ENCODE measurements at regions not wholly inside any gene's neighbourhood (a gene's known extent, or its start where the extent isn't known, plus 50 kb on each side); places are given as distances from the start of the nearest gene placed in this dataset.

- DNase-seq (ENCODE audit: low spot score), result no peak
- no peaks in the 10 kb centered on the region for H3K4me1 Mint-ChIP-seq (ENCODE audit: low read depth)
- peaks cover 12% of the 10 kb centered on the region for H3K27me3 Mint-ChIP-seq (ENCODE audit: low read depth)
Observed at GRCh38 chr1:29983321-29983720, 740.1 kb downstream of the MATN1 start.

GRCh38 chr1:29981586-29982239, 741.7 kb downstream of the MATN1 start:
- no peak for DNase-seq (ENCODE audit: low spot score)
- H3K27me3 Mint-ChIP-seq (ENCODE audit: low read depth), result peaks cover 6% of the 10 kb centered on the region
- H3K27ac Mint-ChIP-seq (ENCODE audit: unreplicated experiment), result no peak overlapping the region
- no peak overlapping the region for H3K4me3 Mint-ChIP-seq (ENCODE audit: unreplicated experiment)
- peaks cover 15% of the 10 kb centered on the region for H3K9me3 Mint-ChIP-seq (ENCODE audit: low read depth)
- H3K36me3 Mint-ChIP-seq (ENCODE audit: low read depth), result peaks cover 2% of the 10 kb centered on the region
- TF ChIP-seq, protein P1, sequence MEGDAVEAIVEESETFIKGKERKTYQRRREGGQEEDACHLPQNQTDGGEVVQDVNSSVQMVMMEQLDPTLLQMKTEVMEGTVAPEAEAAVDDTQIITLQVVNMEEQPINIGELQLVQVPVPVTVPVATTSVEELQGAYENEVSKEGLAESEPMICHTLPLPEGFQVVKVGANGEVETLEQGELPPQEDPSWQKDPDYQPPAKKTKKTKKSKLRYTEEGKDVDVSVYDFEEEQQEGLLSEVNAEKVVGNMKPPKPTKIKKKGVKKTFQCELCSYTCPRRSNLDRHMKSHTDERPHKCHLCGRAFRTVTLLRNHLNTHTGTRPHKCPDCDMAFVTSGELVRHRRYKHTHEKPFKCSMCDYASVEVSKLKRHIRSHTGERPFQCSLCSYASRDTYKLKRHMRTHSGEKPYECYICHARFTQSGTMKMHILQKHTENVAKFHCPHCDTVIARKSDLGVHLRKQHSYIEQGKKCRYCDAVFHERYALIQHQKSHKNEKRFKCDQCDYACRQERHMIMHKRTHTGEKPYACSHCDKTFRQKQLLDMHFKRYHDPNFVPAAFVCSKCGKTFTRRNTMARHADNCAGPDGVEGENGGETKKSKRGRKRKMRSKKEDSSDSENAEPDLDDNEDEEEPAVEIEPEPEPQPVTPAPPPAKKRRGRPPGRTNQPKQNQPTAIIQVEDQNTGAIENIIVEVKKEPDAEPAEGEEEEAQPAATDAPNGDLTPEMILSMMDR (IDR thresholded peaks at IDR 0.05), result no peak
- H3K4me1 Mint-ChIP-seq (ENCODE audit: low read depth), result no peaks in the 10 kb centered on the region

More at GRCh38 chr1:29983321-29983720, 740.1 kb downstream of the MATN1 start:
- peaks cover 4% of the 10 kb centered on the region for H3K9me3 Mint-ChIP-seq (ENCODE audit: low read depth)
- H3K27ac Mint-ChIP-seq (ENCODE audit: unreplicated experiment), result no peak overlapping the region
- TF ChIP-seq, protein P1 (IDR thresholded peaks at IDR 0.05), result no peak
- H3K36me3 Mint-ChIP-seq (ENCODE audit: low read depth), result no peaks in the 10 kb centered on the region
- no peak overlapping the region for H3K4me3 Mint-ChIP-seq (ENCODE audit: unreplicated experiment)

- Mint-ChIP-seq H3K4me1 (ENCODE audit: low read depth) (peaks cover 8% of the 10 kb centered on the region), H3K27ac (ENCODE audit: unreplicated experiment) (no peak overlapping the region), H3K4me3 (ENCODE audit: unreplicated experiment) (no peak overlapping the region), H3K27me3 (ENCODE audit: low read depth) (peaks cover 6% of the 10 kb centered on the region), H3K9me3 (ENCODE audit: low read depth) (peaks cover 20% of the 10 kb centered on the region), H3K36me3 (ENCODE audit: low read depth) (peaks cover 2% of the 10 kb centered on the region)
- TF ChIP-seq, protein P1 (IDR thresholded peaks at IDR 0.05), result no peak
- DNase-seq (ENCODE audit: low spot score), result no peak
Observed at GRCh38 chr1:29977550-29977949, 741.2 kb downstream of the PTPRU start.

DNA sequence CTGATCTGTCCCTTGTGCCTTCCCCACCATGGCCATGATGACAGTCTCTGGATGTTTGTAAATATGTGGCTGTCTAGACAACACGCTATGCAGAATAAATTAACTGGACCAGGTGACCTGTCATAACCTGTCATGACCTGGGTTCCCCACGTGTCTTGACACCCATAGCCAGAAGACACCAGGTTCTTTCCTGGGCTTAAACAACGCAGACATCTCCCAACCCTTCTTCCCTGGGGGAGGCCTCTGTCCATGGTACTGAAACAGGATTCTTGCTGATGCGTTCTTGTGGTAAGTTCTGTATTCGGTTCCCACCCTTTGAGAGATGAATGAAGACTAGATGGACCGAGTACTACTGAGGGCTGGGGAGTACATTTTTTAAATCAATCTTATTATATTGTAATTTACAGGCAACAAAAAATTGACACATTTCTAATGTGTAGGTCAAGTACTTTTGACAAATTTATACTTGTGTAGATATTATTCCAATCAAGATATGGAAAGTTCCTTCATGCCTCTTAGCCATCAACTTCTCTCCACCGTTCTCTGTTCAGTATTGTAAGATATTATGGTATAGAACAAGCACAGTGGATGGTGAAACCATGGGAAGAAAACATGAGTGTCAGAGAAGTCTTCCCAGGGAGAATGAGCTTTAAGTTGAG, 738.8 kb downstream of the PTPRU start:
- no peak overlapping the region for H3K4me3 Mint-ChIP-seq (ENCODE audit: unreplicated experiment)
- no peak overlapping the region for H3K27ac Mint-ChIP-seq (ENCODE audit: unreplicated experiment)
- no peak for DNase-seq (ENCODE audit: low spot score)
- peaks cover 4% of the 10 kb centered on the region for H3K27me3 Mint-ChIP-seq (ENCODE audit: low read depth)
- H3K9me3 Mint-ChIP-seq (ENCODE audit: low read depth), result peaks cover 17% of the 10 kb centered on the region
- H3K4me1 Mint-ChIP-seq (ENCODE audit: low read depth), result peaks cover 8% of the 10 kb centered on the region
- H3K36me3 Mint-ChIP-seq (ENCODE audit: low read depth), result peaks cover 2% of the 10 kb centered on the region
- TF ChIP-seq, protein P1 (IDR thresholded peaks at IDR 0.05), result no peak

GRCh38 chr1:29974316-29974724, 738.0 kb downstream of the PTPRU start:
- no peak for DNase-seq (ENCODE audit: low spot score)
- peaks cover 4% of the 10 kb centered on the region for H3K27me3 Mint-ChIP-seq (ENCODE audit: low read depth)
- no peak overlapping the region for H3K27ac Mint-ChIP-seq (ENCODE audit: unreplicated experiment)
- H3K4me3 Mint-ChIP-seq (ENCODE audit: unreplicated experiment), result no peak overlapping the region
- H3K4me1 Mint-ChIP-seq (ENCODE audit: low read depth), result peaks cover 8% of the 10 kb centered on the region
- peaks cover 17% of the 10 kb centered on the region for H3K9me3 Mint-ChIP-seq (ENCODE audit: low read depth)
- TF ChIP-seq, protein P1 (IDR thresholded peaks at IDR 0.05), result no peak
- peaks cover 2% of the 10 kb centered on the region for H3K36me3 Mint-ChIP-seq (ENCODE audit: low read depth)
